Esophagus squamous epithelium (tissue), 5 donors: ENCODE measurements at regions not wholly inside any gene's neighbourhood (a gene's known extent, or its start where the extent isn't known, plus 50 kb on each side); places are given as distances from the start of the nearest gene placed in this dataset.

Experiments
- DNase-seq: peaks from one replicate; lab custom pipeline; 2025; lab: John Stamatoyannopoulos, UW
- H3K27ac ChIP-seq, 4 donors: fragments of 200-600 bp; sonication (generic); one replicate each; pipeline ENCODE4 v1.5.1; 2016 to 2019; ENCODE audit warnings: mild to moderate bottlenecking in 1 of 4
- H3K27me3 ChIP-seq, 4 donors: fragments of 200-600 bp; sonication (generic); 1 replicate in 3 of 4; 2 replicates in 1 of 4; pipeline versions ENCODE4 v1.5.1 to v1.6.0; 2017 to 2021; ENCODE audit warnings: antibody characterized with exemption in 1 of 4
- H3K36me3 ChIP-seq, 3 donors: fragments of 200-600 bp; sonication (generic); one replicate each; pipeline ENCODE4 v1.5.1; 2016 to 2019
- H3K4me1 ChIP-seq, 3 donors: fragments of 200-600 bp; sonication (generic); one replicate each; pipeline ENCODE4 v1.5.1; 2017 to 2019
- H3K4me3 ChIP-seq, 4 donors: fragments of 200-600 bp; sonication (generic); 1 replicate in 3 of 4; 2 replicates in 1 of 4; pipeline ENCODE4 v1.5.1; 2016 to 2019; ENCODE audit warnings: mild to moderate bottlenecking in 2 of 4, moderate library complexity in 1 of 4
- H3K9me3 ChIP-seq, 3 donors: fragments of 200-600 bp; sonication (generic); one replicate each; pipeline ENCODE4 v1.5.1; 2016 to 2019
- POLR2A ChIP-seq, 4 donors: fragments of 450-650 bp; IDR thresholded peaks; one replicate each; pipeline ENCODE4 v1.6.1; 2017; ENCODE audit warnings: antibody characterized with exemption in 4 of 4, mild to moderate bottlenecking in 4 of 4, moderate library complexity in 3 of 4
- WGBS, 2 donors: methylation state at CpG; one replicate each; pipeline ENCODE4 v1.1.5; 2018; 5-methylcytosine and 5-hydroxymethylcytosine counted together
- intact Hi-C: fragments of 100-400 bp; cut with DNase I; formaldehyde crosslinking; loops from one replicate; pipeline ENCODE4 v1.15.0; 2022
- TF ChIP-seq, protein P1 (sequence below), 6 experiments: fragments of 450-650 bp in 4 of 6; fragments of 200-600 bp in 2 of 6; sonication (generic) in 2 of 6; IDR thresholded peaks; one replicate each; pipeline ENCODE4 v1.5.1; 2016 to 2019; ENCODE audit warnings: antibody characterized with exemption in 6 of 6, mild to moderate bottlenecking in 4 of 6, moderate library complexity in 4 of 6
- donor health status: DM: yes; HTN: yes; CAD: no.

DNA sequence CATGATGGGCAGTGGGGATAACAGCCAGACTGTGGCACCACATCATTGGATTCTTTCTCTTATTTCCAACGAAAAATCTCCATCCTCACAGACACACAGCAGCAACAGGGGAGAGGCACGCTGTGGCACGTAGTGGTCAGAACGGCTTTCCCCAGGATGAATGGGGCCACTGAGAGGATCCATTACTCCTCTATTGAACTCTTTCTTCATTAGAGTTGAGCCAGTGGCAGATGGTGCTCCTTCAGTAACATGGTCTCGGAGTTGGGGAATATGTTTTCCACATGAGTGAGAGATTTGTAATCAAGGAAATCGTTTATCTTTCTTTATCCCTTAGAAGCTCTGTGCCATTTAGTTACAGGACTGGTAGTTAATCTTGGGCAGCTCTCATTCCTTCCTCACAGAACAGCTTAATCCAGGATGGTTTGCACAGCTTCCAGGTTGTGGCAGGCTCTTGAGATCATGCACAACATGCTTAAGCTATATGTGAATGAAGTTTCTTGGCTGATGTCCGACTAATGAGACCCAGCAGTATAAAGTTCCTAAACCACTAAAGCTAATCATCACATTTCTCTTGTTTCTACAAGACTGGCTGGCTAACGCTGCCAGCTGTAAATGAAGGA is 180.5 kb upstream of the SLC10A2 start:
- DNase-seq: no peak
- no peaks in the 10 kb centered on the region for H3K36me3 ChIP-seq
- no peak overlapping the region for H3K27ac ChIP-seq
- H3K4me1 ChIP-seq: no peaks in the 10 kb centered on the region
- H3K27me3 ChIP-seq: no peaks in the 10 kb centered on the region
- no peak for TF ChIP-seq POLR2A (IDR thresholded peaks at IDR 0.05)
- TF ChIP-seq, protein P1, sequence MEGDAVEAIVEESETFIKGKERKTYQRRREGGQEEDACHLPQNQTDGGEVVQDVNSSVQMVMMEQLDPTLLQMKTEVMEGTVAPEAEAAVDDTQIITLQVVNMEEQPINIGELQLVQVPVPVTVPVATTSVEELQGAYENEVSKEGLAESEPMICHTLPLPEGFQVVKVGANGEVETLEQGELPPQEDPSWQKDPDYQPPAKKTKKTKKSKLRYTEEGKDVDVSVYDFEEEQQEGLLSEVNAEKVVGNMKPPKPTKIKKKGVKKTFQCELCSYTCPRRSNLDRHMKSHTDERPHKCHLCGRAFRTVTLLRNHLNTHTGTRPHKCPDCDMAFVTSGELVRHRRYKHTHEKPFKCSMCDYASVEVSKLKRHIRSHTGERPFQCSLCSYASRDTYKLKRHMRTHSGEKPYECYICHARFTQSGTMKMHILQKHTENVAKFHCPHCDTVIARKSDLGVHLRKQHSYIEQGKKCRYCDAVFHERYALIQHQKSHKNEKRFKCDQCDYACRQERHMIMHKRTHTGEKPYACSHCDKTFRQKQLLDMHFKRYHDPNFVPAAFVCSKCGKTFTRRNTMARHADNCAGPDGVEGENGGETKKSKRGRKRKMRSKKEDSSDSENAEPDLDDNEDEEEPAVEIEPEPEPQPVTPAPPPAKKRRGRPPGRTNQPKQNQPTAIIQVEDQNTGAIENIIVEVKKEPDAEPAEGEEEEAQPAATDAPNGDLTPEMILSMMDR (IDR thresholded peaks at IDR 0.05): no peak
- intact Hi-C loops: no loop called here
- no peaks in the 10 kb centered on the region for H3K9me3 ChIP-seq
- 26 to 63% methylated on average over 8 of the region's 8 CpGs for WGBS, 2 donors
- H3K4me3 ChIP-seq: no peak overlapping the region

DNA sequence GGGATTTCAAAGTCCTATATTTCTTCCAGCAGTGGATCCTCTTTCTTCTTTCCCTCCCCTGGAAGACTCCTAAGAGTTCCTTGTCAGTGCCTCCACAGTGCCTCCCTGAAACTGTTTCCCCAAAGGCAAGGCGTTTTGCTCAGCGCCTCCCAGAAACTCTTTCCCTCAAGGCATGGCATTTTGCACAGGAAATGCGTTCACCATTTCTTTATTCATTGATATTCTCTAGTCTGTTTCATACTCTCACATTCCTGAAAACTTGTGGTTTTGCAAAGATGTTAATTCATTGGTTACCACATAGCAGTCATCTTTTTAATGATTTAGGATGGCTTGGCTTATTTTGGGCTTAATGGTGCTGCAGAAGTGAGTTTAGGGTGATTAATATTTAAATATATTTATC is 177.3 kb upstream of the SLC10A2 start:
- Histone ChIP-seq H3K27me3 (no peaks in the 10 kb centered on the region), H3K4me1 (no peaks in the 10 kb centered on the region), H3K9me3 (no peaks in the 10 kb centered on the region), H3K27ac (no peak overlapping the region), H3K36me3 (no peaks in the 10 kb centered on the region), H3K4me3 (no peak overlapping the region)
- intact Hi-C loops: no loop called here
- TF ChIP-seq, protein P1 (IDR thresholded peaks at IDR 0.05): no peak
- TF ChIP-seq POLR2A (IDR thresholded peaks at IDR 0.05): no peak
- 61 to 74% methylated on average over 3 of the region's 3 CpGs for WGBS, 2 donors
- no peak for DNase-seq

DNA sequence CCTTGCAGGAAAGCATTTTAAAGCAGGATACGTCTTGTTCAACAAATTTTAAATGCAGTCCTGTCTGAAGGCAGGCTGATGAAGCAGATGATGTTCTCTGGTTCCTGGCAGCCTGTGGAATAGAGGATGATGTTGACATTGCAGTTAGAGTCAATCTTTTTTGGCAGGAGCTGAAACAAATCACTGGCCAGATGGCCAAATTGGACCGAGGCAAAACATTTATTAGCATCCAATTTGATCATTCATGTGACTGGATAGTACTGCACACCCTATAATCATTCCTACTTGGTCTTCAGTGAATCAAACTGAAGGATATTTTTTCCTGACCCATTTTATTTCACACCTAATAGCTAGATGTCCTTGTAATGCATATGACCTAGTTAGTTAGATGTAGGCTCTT is 172.2 kb upstream of the SLC10A2 start:
- no peak overlapping the region for H3K4me3 ChIP-seq
- H3K27me3 ChIP-seq: no peaks in the 10 kb centered on the region
- H3K4me1 ChIP-seq: no peaks in the 10 kb centered on the region
- no peak overlapping the region for H3K27ac ChIP-seq
- no peak for TF ChIP-seq POLR2A (IDR thresholded peaks at IDR 0.05)
- TF ChIP-seq, protein P1 (IDR thresholded peaks at IDR 0.05): no peak
- DNase-seq: no peak
- H3K36me3 ChIP-seq: no peaks in the 10 kb centered on the region
- intact Hi-C loops: no loop called here
- WGBS, 2 donors: 50 to 67% methylated on average over 2 of the region's 2 CpGs
- H3K9me3 ChIP-seq: no peaks in the 10 kb centered on the region

DNA sequence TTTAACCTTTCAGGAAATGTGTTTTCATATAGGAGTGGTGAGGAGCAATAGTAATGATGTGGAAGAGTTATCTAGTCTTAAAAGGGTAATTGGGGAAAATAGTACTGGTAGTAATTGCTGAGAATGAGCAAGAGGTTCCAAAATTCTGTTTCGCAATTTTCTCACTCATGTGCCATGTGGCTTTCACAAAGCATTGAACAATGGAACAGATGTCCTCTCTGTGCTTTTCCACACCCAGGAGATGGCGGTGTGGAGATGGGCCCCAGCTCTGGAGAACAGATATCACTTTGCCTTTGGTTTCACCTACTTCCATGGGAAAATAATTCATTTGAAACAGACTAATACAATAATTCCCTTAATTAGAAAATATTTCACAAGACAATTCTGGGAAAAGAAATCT is 170.0 kb upstream of the SLC10A2 start:
- no peaks in the 10 kb centered on the region for H3K4me1 ChIP-seq
- no peaks in the 10 kb centered on the region for H3K27me3 ChIP-seq
- intact Hi-C loops: no loop called here
- no peak overlapping the region for H3K4me3 ChIP-seq
- DNase-seq: no peak
- no peaks in the 10 kb centered on the region for H3K9me3 ChIP-seq
- no peak overlapping the region for H3K27ac ChIP-seq
- 59 to 81% methylated on average over 2 of the region's 2 CpGs for WGBS, 2 donors
- H3K36me3 ChIP-seq: no peaks in the 10 kb centered on the region
- TF ChIP-seq, protein P1 (IDR thresholded peaks at IDR 0.05): no peak
- no peak for TF ChIP-seq POLR2A (IDR thresholded peaks at IDR 0.05)

DNA sequence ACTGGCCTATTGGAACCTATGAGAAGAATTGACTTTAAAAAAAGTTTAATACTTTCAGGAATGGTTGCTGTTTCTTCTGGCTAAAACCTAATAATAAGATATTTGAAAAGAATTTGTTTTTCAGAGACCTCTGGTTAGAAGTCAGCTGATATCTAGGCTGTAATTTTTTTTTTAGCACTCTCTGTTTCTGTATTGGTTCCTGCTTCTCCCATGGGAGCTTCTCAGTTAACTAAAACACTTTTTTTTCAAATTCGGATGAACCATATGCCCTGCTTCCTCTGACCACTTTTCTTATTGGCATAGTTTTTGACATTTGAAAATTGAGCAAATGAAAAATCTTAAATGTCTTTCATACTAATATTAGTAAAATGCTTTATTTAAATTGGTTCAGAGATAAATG is 163.5 kb upstream of the SLC10A2 start:
- TF ChIP-seq POLR2A (IDR thresholded peaks at IDR 0.05): no peak
- TF ChIP-seq, protein P1 (IDR thresholded peaks at IDR 0.05): no peak
- intact Hi-C loops: no loop called here
- DNase-seq: no peak
- no peaks in the 10 kb centered on the region for H3K27me3 ChIP-seq
- H3K4me3 ChIP-seq: no peak overlapping the region
- H3K36me3 ChIP-seq: no peaks in the 10 kb centered on the region
- H3K27ac ChIP-seq: no peak overlapping the region
- no peaks in the 10 kb centered on the region for H3K4me1 ChIP-seq
- WGBS, 2 donors: 52 to 67% methylated on average over 1 of the region's 1 CpG
- H3K9me3 ChIP-seq: no peaks in the 10 kb centered on the region
